B cell (primary cell): ENCODE measurements at regions not wholly inside any gene's neighbourhood (a gene's known extent, or its start where the extent isn't known, plus 50 kb on each side); places are given as distances from the start of the nearest gene placed in this dataset.

Source experiments
- ATAC-seq: fragments of 200-7000 bp; cut with Tn5 transposase; one replicate; pipeline ENCODE4 v1.10.0; 2021; ENCODE audit warnings: low read depth, mild to moderate bottlenecking, moderate number of reproducible peaks, moderate library complexity
- CTCF ChIA-PET: fragments of 350-600 bp; sonication (Branson Sonifier 250); formaldehyde crosslinking; loops from one replicate; lab custom pipeline; 2021; ENCODE audit warnings: antibody characterized with exemption, inconsistent platforms; lab: Charles Lee
- POLR2A ChIA-PET: fragments of 350-600 bp; sonication (Branson Sonifier 250); formaldehyde crosslinking; loops from one replicate; lab custom pipeline; 2021; ENCODE audit warnings: antibody characterized with exemption; lab: Charles Lee
- DNase-seq: peaks from one replicate; pipeline ENCODE4 v3.0.0; 2013
- H2AFZ ChIP-seq: 2 replicates; pipeline ENCODE4 v1.6.1; 2012; ENCODE audit warnings: mild to moderate bottlenecking, low read depth, low read length; ENCODE audit not compliant: insufficient read depth, poor library complexity, severe bottlenecking
- H3K27ac ChIP-seq, 2 donors: 1 replicate in 1 of 2; 2 replicates in 1 of 2; pipeline ENCODE4 v1.5.1; 2012 to 2013; ENCODE audit warnings: low read length in 2 of 2, mild to moderate bottlenecking in 2 of 2, moderate library complexity in 1 of 2
- H3K27me3 ChIP-seq, 4 experiments: fragments of 200-600 bp in 1 of 4; sonication (generic) in 1 of 4; replicated peaks in 1 of 4; 1 replicate in 2 of 4; 2 replicates in 2 of 4; pipeline versions ENCODE4 v1.6.1 to v1.7.0; 2013 to 2016; ENCODE audit warnings: low read length in 3 of 4, mild to moderate bottlenecking in 2 of 4, mixed read lengths in 1 of 4, moderate library complexity in 1 of 4; ENCODE audit not compliant: insufficient read depth in 4 of 4, control insufficient read depth in 3 of 4; ENCODE audit errors: control extremely low read depth in 1 of 4
- H3K36me3 ChIP-seq, 2 experiments: replicated peaks in 1 of 2; 1 replicate in 1 of 2; 2 replicates in 1 of 2; pipeline versions ENCODE4 v1.6.1 to v1.7.1; 2013; ENCODE audit warnings: low read length in 1 of 2; ENCODE audit not compliant: insufficient read depth in 2 of 2, control insufficient read depth in 1 of 2; ENCODE audit errors: control extremely low read depth in 1 of 2, extremely low read depth in 1 of 2
- H3K4me1 ChIP-seq, 2 donors: fragments of 200-600 bp in 1 of 2; sonication (generic) in 1 of 2; 1 replicate in 1 of 2; 2 replicates in 1 of 2; pipeline versions ENCODE4 v1.5.1 to v1.6.1; 2013 to 2017; ENCODE audit warnings: low read length in 2 of 2; ENCODE audit not compliant: control insufficient read depth in 2 of 2, insufficient read depth in 2 of 2
- H3K4me2 ChIP-seq: replicated peaks from 2 replicates; pipeline ENCODE3; 2012; ENCODE audit warnings: mild to moderate bottlenecking, low read depth, low read length; ENCODE audit not compliant: poor library complexity, severe bottlenecking
- H3K4me3 ChIP-seq, 5 experiments: fragments of 200-600 bp in 1 of 5; sonication (generic) in 1 of 5; 1 replicate in 3 of 5; 2 replicates in 2 of 5; pipeline versions ENCODE4 v1.5.1 to v1.7.0; 2011 to 2016; ENCODE audit warnings: low read length in 4 of 5, mild to moderate bottlenecking in 4 of 5, low read depth in 2 of 5, control low read depth in 1 of 5, moderate library complexity in 1 of 5; ENCODE audit not compliant: insufficient read depth in 1 of 5; ENCODE audit errors: control extremely low read depth in 1 of 5, extremely low read depth in 1 of 5
- H3K79me2 ChIP-seq: fragments of 200-600 bp; sonication (generic); one replicate; pipeline ENCODE4 v1.6.0; 2016; ENCODE audit warnings: low read length; ENCODE audit not compliant: control insufficient read depth, insufficient read depth
- H3K9ac ChIP-seq: fragments of 200-600 bp; sonication (generic); 2 replicates; pipeline ENCODE4 v1.6.1; 2017; ENCODE audit warnings: mild to moderate bottlenecking, low read length, moderate library complexity
- H3K9me3 ChIP-seq, 3 donors: one replicate each; pipeline versions ENCODE4 v1.6.1 to v1.7.1; 2013; ENCODE audit warnings: low read length in 2 of 3; ENCODE audit not compliant: control insufficient read depth in 2 of 3, insufficient read depth in 1 of 3; ENCODE audit errors: control extremely low read depth in 1 of 3
- H4K20me1 ChIP-seq: 2 replicates; pipeline ENCODE4 v1.6.0; 2012; ENCODE audit warnings: mild to moderate bottlenecking, low read length; ENCODE audit not compliant: insufficient read depth, control insufficient read depth, poor library complexity, severe bottlenecking
- H3K27ac Mint-ChIP-seq: one replicate; pipeline ENCODE4 v1.8.0; 2021; ENCODE audit warnings: mixed read lengths
- H3K27me3 Mint-ChIP-seq: one replicate; pipeline ENCODE4 v1.8.0; 2021; ENCODE audit warnings: mixed read lengths
- H3K4me1 Mint-ChIP-seq: one replicate; pipeline ENCODE4 v1.8.0; 2021; ENCODE audit warnings: mixed read lengths
- H3K4me3 Mint-ChIP-seq: one replicate; pipeline ENCODE4 v1.8.0; 2021; ENCODE audit warnings: mixed read lengths
- H3K9me3 Mint-ChIP-seq: one replicate; pipeline ENCODE4 v1.8.0; 2022; ENCODE audit warnings: mixed read lengths; ENCODE audit not compliant: insufficient read depth
- EZH2 ChIP-seq: IDR thresholded peaks from 2 replicates; pipeline ENCODE4 v1.6.1; 2012; ENCODE audit warnings: borderline replicate concordance, low read depth, mild to moderate bottlenecking, moderate library complexity, low read length; ENCODE audit not compliant: insufficient read depth, poor library complexity, severe bottlenecking
- WGBS: methylation state at CpG from one replicate; pipeline ENCODE4 v1.1.5; 2013; ENCODE audit warnings: missing lambda C conversion rate; ENCODE audit not compliant: insufficient coverage; 5-methylcytosine and 5-hydroxymethylcytosine counted together
- intact Hi-C: fragments of 100-400 bp; cut with micrococcal nuclease; formaldehyde crosslinking; loops from one replicate; pipeline ENCODE4 v1.10.0; 2022
- TF ChIP-seq, protein P1 (sequence below): fragments of 200-600 bp; IDR thresholded peaks from one replicate; pipeline ENCODE4 v1.8.0; 2022; ENCODE audit warnings: antibody characterized with exemption, mild to moderate bottlenecking

DNA sequence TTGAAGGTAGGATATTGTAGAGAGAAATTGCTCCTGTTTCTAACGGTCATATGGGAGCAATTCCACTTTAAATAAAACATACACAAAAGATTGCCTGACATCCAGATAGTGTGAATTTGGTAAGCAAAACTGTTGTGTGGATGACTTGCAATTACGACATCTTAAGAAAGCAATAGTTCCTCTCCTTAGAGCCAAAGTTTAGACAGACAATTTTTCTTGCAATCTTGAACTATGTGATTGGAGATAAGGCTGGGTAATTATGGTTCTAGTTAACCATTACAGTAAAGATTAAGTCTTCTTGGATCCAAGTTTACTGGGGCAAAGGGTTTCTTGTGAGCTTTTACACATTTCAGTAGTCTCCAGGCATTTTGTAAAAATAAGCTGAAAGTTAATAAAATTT lies 1080.6 kb upstream of the CDH6 start:
- Histone ChIP-seq H3K9me3 (no peaks in the 10 kb centered on the region), H3K27ac (no peak overlapping the region), H4K20me1 (no peaks in the 10 kb centered on the region), H3K4me3 (no peak overlapping the region), H3K4me2 (no peak overlapping the region), H3K4me1 (no peaks in the 10 kb centered on the region), H3K79me2 (no peaks in the 10 kb centered on the region), H3K27me3 (no peaks in the 10 kb centered on the region), H3K9ac (no peak overlapping the region), H3K36me3 (no peaks in the 10 kb centered on the region), H2AFZ (no peak overlapping the region)
- ChIA-PET CTCF (no interaction called here), POLR2A (no interaction called here)
- no peak overlapping the region for H3K27ac Mint-ChIP-seq
- ATAC-seq (no peak), DNase-seq (no peak)
- WGBS: no CpG with 5 or more reads among the region's 2 CpGs
- intact Hi-C loops: no loop called here
- H3K4me3 Mint-ChIP-seq: no peak overlapping the region
- TF ChIP-seq, protein P1, sequence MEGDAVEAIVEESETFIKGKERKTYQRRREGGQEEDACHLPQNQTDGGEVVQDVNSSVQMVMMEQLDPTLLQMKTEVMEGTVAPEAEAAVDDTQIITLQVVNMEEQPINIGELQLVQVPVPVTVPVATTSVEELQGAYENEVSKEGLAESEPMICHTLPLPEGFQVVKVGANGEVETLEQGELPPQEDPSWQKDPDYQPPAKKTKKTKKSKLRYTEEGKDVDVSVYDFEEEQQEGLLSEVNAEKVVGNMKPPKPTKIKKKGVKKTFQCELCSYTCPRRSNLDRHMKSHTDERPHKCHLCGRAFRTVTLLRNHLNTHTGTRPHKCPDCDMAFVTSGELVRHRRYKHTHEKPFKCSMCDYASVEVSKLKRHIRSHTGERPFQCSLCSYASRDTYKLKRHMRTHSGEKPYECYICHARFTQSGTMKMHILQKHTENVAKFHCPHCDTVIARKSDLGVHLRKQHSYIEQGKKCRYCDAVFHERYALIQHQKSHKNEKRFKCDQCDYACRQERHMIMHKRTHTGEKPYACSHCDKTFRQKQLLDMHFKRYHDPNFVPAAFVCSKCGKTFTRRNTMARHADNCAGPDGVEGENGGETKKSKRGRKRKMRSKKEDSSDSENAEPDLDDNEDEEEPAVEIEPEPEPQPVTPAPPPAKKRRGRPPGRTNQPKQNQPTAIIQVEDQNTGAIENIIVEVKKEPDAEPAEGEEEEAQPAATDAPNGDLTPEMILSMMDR: no peak
- TF ChIP-seq EZH2: no peak
- H3K9me3 Mint-ChIP-seq: no peaks in the 10 kb centered on the region
- H3K27me3 Mint-ChIP-seq: no peaks in the 10 kb centered on the region
- no peaks in the 10 kb centered on the region for H3K4me1 Mint-ChIP-seq

DNA sequence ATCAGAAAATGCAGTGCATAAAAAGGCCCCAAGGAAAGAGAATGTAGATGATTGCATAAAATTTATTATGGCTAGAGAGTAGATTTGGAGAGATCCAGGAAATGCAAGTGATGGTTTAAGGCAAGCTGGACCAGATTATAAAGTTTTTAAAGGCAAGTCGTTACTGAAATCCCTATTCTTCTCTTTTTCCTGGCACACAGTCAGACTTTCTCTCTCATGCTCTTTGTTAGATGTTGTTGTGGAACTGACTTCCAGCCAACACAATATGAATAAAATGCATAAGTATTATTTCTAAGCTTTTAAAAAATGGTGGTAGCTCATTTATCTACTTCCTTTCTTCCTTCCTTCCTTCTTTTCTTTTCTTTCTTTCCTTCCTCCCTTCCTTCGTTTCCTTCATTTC lies 1085.4 kb upstream of the CDH6 start:
- CTCF ChIA-PET: no interaction called here
- no peaks in the 10 kb centered on the region for H4K20me1 ChIP-seq
- Mint-ChIP-seq H3K27me3 (no peaks in the 10 kb centered on the region), H3K27ac (no peak overlapping the region), H3K4me3 (no peak overlapping the region), H3K9me3 (no peaks in the 10 kb centered on the region), H3K4me1 (no peaks in the 10 kb centered on the region)
- DNase-seq (no peak), ATAC-seq (no peak)
- TF ChIP-seq, protein P1: no peak
- no peak for TF ChIP-seq EZH2
- H2AFZ ChIP-seq: no peak overlapping the region
- intact Hi-C loops: no loop called here
- H3K4me3 ChIP-seq: no peak overlapping the region
- no peaks in the 10 kb centered on the region for H3K79me2 ChIP-seq
- no CpG with 5 or more reads among the region's 2 CpGs for WGBS
- H3K27ac ChIP-seq: no peak overlapping the region
- no peaks in the 10 kb centered on the region for H3K27me3 ChIP-seq
- H3K9ac ChIP-seq: no peak overlapping the region
- no peaks in the 10 kb centered on the region for H3K36me3 ChIP-seq
- no peak overlapping the region for H3K4me2 ChIP-seq
- POLR2A ChIA-PET: no interaction called here
- no peaks in the 10 kb centered on the region for H3K4me1 ChIP-seq
- H3K9me3 ChIP-seq: peaks cover 0 to 6% (median 0%) of the 10 kb centered on the region in 3 donors
